ENCODE measurements at regions not wholly inside any gene's neighbourhood (a gene's known extent, or its start where the extent isn't known, plus 50 kb on each side); places are given as distances from the start of the nearest gene placed in this dataset.

- H3K27me3 Mint-ChIP-seq (ENCODE audit: low read depth in 3 of 3): peaks cover 16 to 27% (median 20%) of the 10 kb centered on the region in 3 donors
Measured at GRCh38 chr15:88710027-88710715, 71.4 kb downstream of the ISG20 start.

DNA sequence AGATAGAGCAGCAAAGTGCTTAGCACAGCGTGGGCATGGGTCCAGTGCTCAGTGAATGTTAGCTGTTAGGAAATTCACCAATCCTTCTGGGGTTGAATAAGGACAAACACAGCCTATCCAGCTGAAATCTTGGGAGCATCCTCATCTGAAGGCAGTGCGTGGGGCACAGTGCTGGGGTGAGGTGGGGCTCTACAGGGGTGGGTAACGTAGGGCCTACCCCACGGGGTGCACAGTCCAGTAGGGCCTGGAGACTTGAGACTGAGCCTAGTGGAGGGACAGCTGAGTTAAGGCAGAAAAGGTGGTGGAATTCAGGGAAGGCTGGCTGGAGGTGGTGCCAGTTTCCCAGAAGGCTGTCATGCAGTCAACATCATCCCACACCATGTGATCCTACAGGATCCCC, 73.0 kb downstream of the ISG20 start:
- Histone ChIP-seq H2AFZ (ENCODE audit: insufficient read depth, low read depth, low read length, poor library complexity, severe bottlenecking) (no peak overlapping the region), H3K9me3 (replicated peaks in 1 of 2; ENCODE audit: control insufficient read depth in 1 of 2, insufficient read depth in 1 of 2, low read length in 2 of 2) (no peaks in the 10 kb centered on the region), H4K20me1 (ENCODE audit: insufficient read depth, low read length) (no peaks in the 10 kb centered on the region), H3K9ac (ENCODE audit: insufficient read depth, low read length, poor library complexity, severe bottlenecking) (no peak overlapping the region), H3K27me3 (ENCODE audit: control insufficient read depth in 2 of 2, insufficient read depth in 2 of 2, low read length in 2 of 2) (peaks cover 2 to 17% of the 10 kb centered on the region in 2 donors), H3K4me1 (ENCODE audit: control insufficient read depth in 1 of 2, insufficient read depth in 2 of 2, low read length in 2 of 2) (peaks cover 0 to 15% of the 10 kb centered on the region in 2 donors), H3K79me2 (ENCODE audit: insufficient read depth, low read length) (no peaks in the 10 kb centered on the region), H3K4me3 (replicated peaks in 1 of 3; ENCODE audit: low read depth in 2 of 3, low read length in 3 of 3) (no peak overlapping the region), H3K4me2 (replicated peaks; ENCODE audit: extremely low read depth, low read length, poor library complexity, severe bottlenecking) (no peak overlapping the region), H3K36me3 (replicated peaks in 1 of 2; ENCODE audit: control insufficient read depth in 1 of 2, insufficient read depth in 2 of 2, low read length in 2 of 2) (no peaks in the 10 kb centered on the region), H3K27ac (ENCODE audit: low read depth in 1 of 2, low read length in 2 of 2) (no peak overlapping the region)
- DNase-seq: no peak
- Mint-ChIP-seq H3K4me3 (no peak overlapping the region), H3K36me3 (no peaks in the 10 kb centered on the region), H3K9me3 (peaks cover 0 to 3% (median 0%) of the 10 kb centered on the region in 7 donors), H3K27ac (peak overlapping the region in 1 of 7 donors; percentile 13), H3K4me1 (no peaks in the 10 kb centered on the region), H3K27me3 (ENCODE audit: low read depth in 3 of 3) (peaks cover 1 to 12% (median 7%) of the 10 kb centered on the region in 3 donors)
- TF ChIP-seq, protein P1, sequence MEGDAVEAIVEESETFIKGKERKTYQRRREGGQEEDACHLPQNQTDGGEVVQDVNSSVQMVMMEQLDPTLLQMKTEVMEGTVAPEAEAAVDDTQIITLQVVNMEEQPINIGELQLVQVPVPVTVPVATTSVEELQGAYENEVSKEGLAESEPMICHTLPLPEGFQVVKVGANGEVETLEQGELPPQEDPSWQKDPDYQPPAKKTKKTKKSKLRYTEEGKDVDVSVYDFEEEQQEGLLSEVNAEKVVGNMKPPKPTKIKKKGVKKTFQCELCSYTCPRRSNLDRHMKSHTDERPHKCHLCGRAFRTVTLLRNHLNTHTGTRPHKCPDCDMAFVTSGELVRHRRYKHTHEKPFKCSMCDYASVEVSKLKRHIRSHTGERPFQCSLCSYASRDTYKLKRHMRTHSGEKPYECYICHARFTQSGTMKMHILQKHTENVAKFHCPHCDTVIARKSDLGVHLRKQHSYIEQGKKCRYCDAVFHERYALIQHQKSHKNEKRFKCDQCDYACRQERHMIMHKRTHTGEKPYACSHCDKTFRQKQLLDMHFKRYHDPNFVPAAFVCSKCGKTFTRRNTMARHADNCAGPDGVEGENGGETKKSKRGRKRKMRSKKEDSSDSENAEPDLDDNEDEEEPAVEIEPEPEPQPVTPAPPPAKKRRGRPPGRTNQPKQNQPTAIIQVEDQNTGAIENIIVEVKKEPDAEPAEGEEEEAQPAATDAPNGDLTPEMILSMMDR (IDR thresholded peaks at IDR 0.05): no peak
- intact Hi-C loops (cut with micrococcal nuclease): no loop called here
- WGBS (ENCODE audit: insufficient coverage): 90% methylated on average over 4 of the region's 4 CpGs

More at GRCh38 chr15:88710027-88710715, 71.4 kb downstream of the ISG20 start:
- H3K4me1 Mint-ChIP-seq: peaks cover 6% of the 10 kb centered on the region
- H3K4me2 ChIP-seq (replicated peaks; ENCODE audit: extremely low read depth, low read length, poor library complexity, severe bottlenecking): no peak overlapping the region
- no peaks in the 10 kb centered on the region for H3K79me2 ChIP-seq (ENCODE audit: insufficient read depth, low read length)
- H3K27ac Mint-ChIP-seq: peak overlapping the region in 1 of 7 donors; percentile 28
- no peak overlapping the region for H3K27ac ChIP-seq (ENCODE audit: low read depth in 1 of 2, low read length in 2 of 2)
- TF ChIP-seq, protein P1 (IDR thresholded peaks at IDR 0.05): no peak
- no peak overlapping the region for H2AFZ ChIP-seq (ENCODE audit: insufficient read depth, low read depth, low read length, poor library complexity, severe bottlenecking)
- H3K9ac ChIP-seq (ENCODE audit: insufficient read depth, low read length, poor library complexity, severe bottlenecking): no peak overlapping the region
- DNase-seq: no peak
- H3K4me3 Mint-ChIP-seq: no peak overlapping the region
- H3K4me1 ChIP-seq (ENCODE audit: control insufficient read depth in 1 of 2, insufficient read depth in 2 of 2, low read length in 2 of 2): peaks cover 0 to 19% of the 10 kb centered on the region in 2 donors
- peaks cover 12 to 29% of the 10 kb centered on the region in 2 donors for H3K27me3 ChIP-seq (ENCODE audit: control insufficient read depth in 2 of 2, insufficient read depth in 2 of 2, low read length in 2 of 2)
- H3K4me3 ChIP-seq (replicated peaks in 1 of 3; ENCODE audit: low read depth in 2 of 3, low read length in 3 of 3): no peak overlapping the region
- 89% methylated on average over 8 of the region's 10 CpGs for WGBS (ENCODE audit: insufficient coverage)
- H3K9me3 Mint-ChIP-seq: peaks cover 0 to 6% (median 0%) of the 10 kb centered on the region in 7 donors
- intact Hi-C loops (cut with micrococcal nuclease): no loop called here
- no peaks in the 10 kb centered on the region for H3K36me3 Mint-ChIP-seq
- peaks cover 0 to 5% of the 10 kb centered on the region in 2 donors for H3K9me3 ChIP-seq (replicated peaks in 1 of 2; ENCODE audit: control insufficient read depth in 1 of 2, insufficient read depth in 1 of 2, low read length in 2 of 2)
- H3K36me3 ChIP-seq (replicated peaks in 1 of 2; ENCODE audit: control insufficient read depth in 1 of 2, insufficient read depth in 2 of 2, low read length in 2 of 2): no peaks in the 10 kb centered on the region
- H4K20me1 ChIP-seq (ENCODE audit: insufficient read depth, low read length): no peaks in the 10 kb centered on the region
